Astrocyte of the cerebellum (primary cell): ENCODE measurements at regions not wholly inside any gene's neighbourhood (a gene's known extent, or its start where the extent isn't known, plus 50 kb on each side); places are given as distances from the start of the nearest gene placed in this dataset.
"Not testable (repeated sequence)": the region's sequence is repeated elsewhere in the genome, so short reads cannot be mapped to it uniquely, and the experiment has no call there.

Experiments
- DNase-seq: peaks from one replicate; pipeline ENCODE4 v3.0.0-alpha.2; 2011; ENCODE audit warnings: low read depth
- H3K4me3 ChIP-seq: 2 replicates; pipeline ENCODE4 v1.5.1; 2011; ENCODE audit warnings: mild to moderate bottlenecking, low read depth, low read length, moderate library complexity
- CTCF ChIP-seq: IDR thresholded peaks from 2 replicates; pipeline ENCODE4 v1.5.1; 2012; ENCODE audit warnings: low read length, low read depth, moderate library complexity, mild to moderate bottlenecking; ENCODE audit errors: missing control alignments
- in situ Hi-C: cut with HindIII; loops from 2 replicates; pipeline ENCODE4 v1.10.0; 2017; ENCODE audit warnings: low sequenced_read_pairs

GRCh38 chr1:5683446-5683845 is 308.8 kb downstream of the NPHP4 start:
- no peak overlapping the region for H3K4me3 ChIP-seq
- in situ Hi-C loops: no loop called here
- no peak for DNase-seq
- no peak for TF ChIP-seq CTCF

GRCh38 chr1:5682626-5683225 is 309.5 kb downstream of the NPHP4 start:
- H3K4me3 ChIP-seq: no peak overlapping the region
- in situ Hi-C loops: no loop called here
- no peak for TF ChIP-seq CTCF
- no peak for DNase-seq

- TF ChIP-seq CTCF: no peak
- H3K4me3 ChIP-seq: no peak overlapping the region
- in situ Hi-C loops: no loop called here
- no peak for DNase-seq
Observed at GRCh38 chr1:5681654-5682053, 310.6 kb downstream of the NPHP4 start.

DNA sequence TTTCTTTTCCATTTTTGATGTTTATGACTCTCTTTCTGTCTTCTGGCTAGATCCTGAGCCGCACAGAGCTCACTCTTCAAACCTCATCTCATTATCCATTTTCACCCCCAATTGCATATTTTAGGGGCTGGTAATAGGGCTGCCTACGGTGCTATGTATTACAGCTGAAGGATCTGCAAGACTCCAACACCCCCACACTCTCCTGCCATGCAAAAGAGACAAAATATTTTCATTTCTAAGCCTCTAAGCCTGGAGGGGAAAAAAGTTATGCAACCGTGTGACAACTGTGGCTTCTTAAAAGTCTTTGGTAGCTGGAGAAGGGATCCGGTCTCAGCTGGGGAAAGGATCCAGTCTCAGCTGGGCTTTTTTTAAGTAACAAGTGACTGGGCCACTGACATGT is 311.6 kb downstream of the NPHP4 start:
- no peak overlapping the region for H3K4me3 ChIP-seq
- DNase-seq: no peak
- in situ Hi-C loops: no loop called here
- TF ChIP-seq CTCF: no peak

DNA sequence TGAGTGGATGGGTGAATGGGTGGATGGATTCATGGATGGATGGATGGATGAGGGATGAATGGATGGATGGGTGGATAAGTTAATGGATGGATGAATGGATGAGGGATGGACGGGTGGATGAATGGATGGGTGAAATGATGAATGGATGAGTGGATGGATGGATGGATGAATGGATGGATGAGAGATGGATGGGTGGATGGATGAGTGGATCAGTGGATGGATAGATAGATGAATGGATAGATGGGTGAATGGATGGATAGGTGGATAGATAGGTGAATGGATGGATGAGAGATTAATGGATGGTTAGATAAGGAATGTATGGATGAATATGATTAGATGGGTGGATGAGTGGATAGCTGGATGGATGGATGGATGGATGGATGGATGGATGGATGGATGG is 313.5 kb downstream of the NPHP4 start:
- in situ Hi-C loops: no loop called here
- TF ChIP-seq CTCF: no peak
- DNase-seq: no peak
- H3K4me3 ChIP-seq: no peak overlapping the region

DNA sequence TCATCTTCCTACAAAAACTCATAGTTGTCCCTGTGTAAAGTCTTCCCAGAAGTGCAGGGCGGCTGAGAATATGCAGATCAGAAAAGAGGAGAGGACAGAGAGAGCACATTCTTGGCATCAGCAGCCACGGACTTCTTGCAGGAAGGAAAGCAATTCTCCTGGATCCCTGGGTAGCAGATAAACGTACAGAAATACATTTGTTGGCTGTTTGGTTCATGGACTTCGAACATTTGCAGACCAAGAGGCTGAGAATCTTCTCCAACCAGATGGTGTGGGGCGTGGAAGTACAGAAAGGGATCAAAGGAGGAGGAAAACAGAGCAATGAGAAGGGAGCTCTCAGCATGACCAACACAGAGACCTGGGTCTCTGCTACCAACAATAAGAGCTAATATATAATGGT is 319.9 kb downstream of the NPHP4 start:
- in situ Hi-C loops, DNase-seq, H3K4me3 ChIP-seq: not testable (repeated sequence)

DNA sequence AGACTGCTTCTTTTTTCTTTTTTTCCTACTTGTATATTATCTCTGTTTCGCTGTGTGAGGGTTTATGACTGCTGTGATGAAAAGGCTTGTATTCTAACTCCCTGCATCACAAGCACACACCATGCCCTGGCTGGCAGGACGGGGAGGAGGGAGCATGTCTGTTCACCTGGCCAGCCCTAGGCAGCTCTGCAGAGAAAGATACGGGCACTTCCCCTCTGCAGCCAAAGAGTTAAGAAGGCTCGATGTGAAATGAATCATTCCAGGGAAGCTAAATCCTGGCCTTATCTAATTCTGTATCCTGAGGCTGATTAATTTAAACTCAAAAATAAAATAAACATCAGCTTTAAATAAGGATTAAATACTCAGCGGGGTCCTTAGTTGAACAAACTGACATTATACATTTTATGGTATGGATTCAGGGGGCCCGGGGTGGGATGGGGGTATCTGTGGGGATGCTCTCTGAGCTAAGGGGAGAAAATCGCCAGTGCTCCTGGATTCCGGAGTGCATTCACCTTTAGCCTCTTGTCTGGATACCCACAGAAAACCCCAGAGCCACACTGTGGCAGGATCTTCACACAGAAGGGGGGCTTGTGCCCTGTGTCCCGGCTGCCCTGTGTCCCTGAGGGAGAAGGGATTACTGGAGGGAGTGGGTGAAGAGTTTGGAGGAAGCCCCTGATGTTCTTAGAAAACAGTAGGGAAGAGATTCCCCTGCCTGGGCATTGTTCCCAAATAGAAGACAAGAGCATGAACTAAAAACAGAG is 321.5 kb downstream of the NPHP4 start:
- TF ChIP-seq CTCF: no peak
- in situ Hi-C loops: no loop called here
- no peak for DNase-seq
- H3K4me3 ChIP-seq: no peak overlapping the region
